HEK293T (cell line): ENCODE measurements at regions not wholly inside any gene's neighbourhood (a gene's known extent, or its start where the extent isn't known, plus 50 kb on each side); places are given as distances from the start of the nearest gene placed in this dataset.

Experiments
- ARNT ChIP-seq: fragments of 450-650 bp; IDR thresholded peaks from 2 replicates; pipeline ENCODE4 v1.6.1; 2017; ENCODE audit warnings: mild to moderate bottlenecking
- BHLHE40 ChIP-seq: fragments of 450-650 bp; IDR thresholded peaks from 2 replicates; pipeline ENCODE4 v1.6.1; 2016; ENCODE audit warnings: mild to moderate bottlenecking, moderate library complexity, borderline replicate concordance
- FOXA1 ChIP-seq: fragments of 450-650 bp; IDR thresholded peaks from 2 replicates; pipeline ENCODE4 v1.6.1; 2016; ENCODE audit warnings: mild to moderate bottlenecking
- FOXK2 ChIP-seq: fragments of 450-650 bp; IDR thresholded peaks from 2 replicates; pipeline ENCODE4 v1.6.1; 2016; ENCODE audit warnings: mild to moderate bottlenecking
- FOXM1 ChIP-seq: fragments of 450-650 bp; IDR thresholded peaks from 2 replicates; pipeline ENCODE4 v1.6.1; 2017; ENCODE audit warnings: mild to moderate bottlenecking, borderline replicate concordance
- SP1 ChIP-seq: fragments of 450-650 bp; IDR thresholded peaks from 2 replicates; pipeline ENCODE4 v1.6.1; 2017
- TARDBP ChIP-seq: fragments of 450-650 bp; IDR thresholded peaks from 2 replicates; pipeline ENCODE4 v1.6.1; 2016

DNA sequence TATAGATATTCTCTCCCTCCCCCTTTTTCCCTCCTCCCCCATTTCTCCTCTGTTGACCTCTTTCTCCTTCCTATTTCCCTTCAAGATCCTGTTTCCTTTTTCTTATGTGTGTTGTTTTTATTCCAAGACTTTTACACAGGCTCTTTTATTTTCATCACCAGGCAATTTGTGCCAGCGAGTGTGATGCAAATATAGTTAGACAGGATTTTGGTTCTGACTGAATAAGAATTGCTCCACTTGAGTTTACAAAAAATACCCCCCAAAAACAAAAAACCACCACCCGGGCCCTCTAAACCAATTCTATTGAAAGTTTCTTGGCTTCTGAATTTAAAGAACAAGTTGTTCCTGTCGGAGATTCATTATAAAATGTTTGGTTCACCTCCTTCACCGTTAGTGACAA, 50.9 kb upstream of the MAPK4 start:
- TF ChIP-seq FOXK2, result no peak
- TF ChIP-seq FOXM1, result no peak
- no peak for TF ChIP-seq FOXA1
- TF ChIP-seq TARDBP, result no peak
- no peak for TF ChIP-seq BHLHE40
- no peak for TF ChIP-seq ARNT
- no peak for TF ChIP-seq SP1
